Central memory CD4-positive, alpha-beta T cell (primary cell): ENCODE measurements at regions not wholly inside any gene's neighbourhood (a gene's known extent, or its start where the extent isn't known, plus 50 kb on each side); places are given as distances from the start of the nearest gene placed in this dataset.

Experiments
- DNase-seq: peaks from one replicate; pipeline ENCODE4 v3.0.0; 2022

DNA sequence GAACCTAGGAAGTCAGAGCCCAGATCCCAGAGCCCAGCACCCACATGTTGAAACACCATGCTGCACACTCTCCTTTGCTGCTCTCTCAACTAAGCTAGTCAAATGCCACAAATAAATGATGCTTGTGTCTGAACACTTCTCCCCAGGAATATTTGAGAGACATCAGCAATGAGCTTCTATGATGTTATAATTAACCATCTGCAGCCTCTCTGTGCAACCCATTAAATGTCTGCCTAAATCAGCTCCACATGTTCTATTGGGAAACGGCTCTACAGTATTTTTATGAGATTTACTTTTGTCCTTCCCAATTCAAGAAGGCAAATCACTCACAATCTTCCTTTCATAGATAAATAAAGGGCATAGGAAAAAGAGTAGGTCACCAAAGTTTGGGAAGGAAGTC lies 266.8 kb upstream of the PARD3B start:
- DNase-seq = no peak

DNA sequence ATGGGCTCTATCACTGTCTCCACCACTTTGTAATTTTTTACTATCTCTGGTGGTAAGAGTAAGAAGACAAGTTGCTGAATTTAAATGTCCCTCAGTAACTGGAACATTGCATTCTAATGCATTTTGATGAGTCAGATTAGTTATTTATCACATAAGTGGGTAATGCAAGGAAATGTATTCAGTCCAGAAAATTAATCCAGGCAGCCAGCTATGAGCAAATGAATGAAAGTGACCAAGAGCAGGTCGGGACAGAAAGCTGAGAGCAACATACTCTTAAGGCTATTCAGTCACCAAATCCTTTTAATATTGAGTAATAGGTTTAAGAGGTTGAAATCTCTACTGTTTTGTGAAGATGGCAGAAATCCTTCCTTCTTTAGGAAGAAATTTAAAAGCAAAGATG lies 265.5 kb upstream of the PARD3B start:
- DNase-seq = no peak

DNA sequence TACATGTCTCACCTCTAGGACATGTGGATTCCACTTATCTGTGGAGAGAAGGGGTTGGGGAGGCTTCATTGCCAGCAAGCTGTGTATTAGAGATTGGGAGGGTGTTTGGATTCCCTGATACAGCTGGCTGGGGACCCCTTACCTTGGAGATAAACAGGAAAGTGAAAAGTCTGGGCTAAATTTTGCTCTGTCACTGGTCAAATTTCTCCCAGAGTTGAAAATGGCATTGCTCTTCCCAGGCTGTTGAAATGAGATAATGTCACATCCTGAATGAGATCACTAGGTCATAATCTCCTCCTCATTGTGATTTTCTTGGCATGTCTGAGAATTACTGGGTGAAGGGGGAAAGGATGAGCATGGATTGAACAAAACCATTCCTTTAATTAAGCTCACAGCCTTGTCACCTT lies 265.0 kb upstream of the PARD3B start:
- no peak for DNase-seq

DNA sequence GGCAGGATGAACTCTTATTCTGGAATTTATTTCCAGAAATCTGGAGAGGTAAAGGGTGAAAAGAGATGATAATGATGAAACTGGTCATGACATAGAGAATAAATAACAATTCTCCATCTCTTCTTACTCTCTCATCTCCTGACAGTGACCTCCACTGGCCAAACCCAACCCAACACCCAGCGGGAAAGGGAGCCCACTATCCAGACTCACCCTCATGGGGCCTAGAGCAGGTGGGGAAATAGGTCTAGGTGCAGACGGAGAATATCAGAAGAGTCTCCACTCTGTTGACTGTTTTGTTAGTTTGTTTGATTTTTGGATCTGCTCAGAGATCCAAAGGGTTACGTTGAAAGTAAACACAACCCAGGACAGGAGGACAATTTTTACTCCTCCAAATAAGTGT lies 263.2 kb upstream of the PARD3B start:
- DNase-seq = no peak

DNA sequence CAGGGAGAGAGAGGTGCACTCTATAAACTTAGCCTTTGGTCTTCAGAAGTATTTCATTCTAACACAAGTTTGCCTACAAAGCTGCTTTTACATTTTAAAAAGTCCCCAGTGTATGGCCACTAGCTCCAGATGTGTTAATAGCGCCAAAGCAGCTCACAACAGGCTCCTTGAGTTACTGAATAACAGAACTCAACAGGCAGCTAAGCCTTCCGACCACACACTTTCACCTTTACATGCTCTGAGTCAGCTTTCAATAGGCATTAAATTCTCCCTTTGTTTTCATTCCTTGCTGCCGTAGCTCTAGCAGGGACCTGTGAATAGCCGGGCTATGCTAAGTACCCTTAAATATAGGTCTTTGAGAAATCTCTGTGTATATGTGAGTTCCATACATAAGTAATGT lies 262.8 kb upstream of the PARD3B start:
- no peak for DNase-seq

DNA sequence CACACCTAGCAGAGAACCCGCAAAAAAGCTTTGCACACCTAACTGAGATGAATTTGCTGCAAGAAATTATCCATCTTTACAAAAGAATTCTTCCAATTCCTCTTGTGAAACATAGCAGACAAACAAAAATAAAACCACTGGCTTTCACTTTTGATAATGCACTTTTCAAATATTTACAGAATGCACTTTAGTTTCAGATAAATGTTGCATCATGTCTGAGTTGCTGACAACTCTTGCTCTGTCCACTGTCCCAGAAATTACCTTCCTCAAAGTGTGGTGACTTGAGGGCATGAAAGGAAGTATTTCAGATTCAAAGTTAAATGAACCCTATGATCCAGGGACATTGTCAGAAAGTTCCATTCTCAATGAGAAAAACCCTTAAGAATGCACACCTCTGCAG lies 256.2 kb upstream of the PARD3B start:
- DNase-seq = no peak

DNA sequence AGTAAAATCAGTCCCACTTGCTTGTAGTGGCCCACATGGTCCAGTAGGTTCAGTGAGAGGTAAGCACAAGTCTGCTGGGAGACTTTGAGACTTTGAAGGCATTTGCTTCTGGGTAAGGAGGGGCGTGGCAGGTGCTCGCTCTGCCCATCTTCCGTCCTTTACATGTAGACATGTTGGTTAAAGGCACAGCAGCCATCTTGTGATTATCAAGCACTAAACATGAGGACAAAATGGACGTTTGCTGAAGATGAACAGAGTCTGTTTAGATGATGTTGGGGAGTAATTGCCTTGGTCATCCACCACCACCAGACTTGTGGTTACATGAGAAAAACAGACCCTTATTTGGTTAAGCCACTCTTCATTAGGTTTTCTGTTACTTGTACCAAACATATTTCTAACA lies 252.8 kb upstream of the PARD3B start:
- DNase-seq = no peak

DNA sequence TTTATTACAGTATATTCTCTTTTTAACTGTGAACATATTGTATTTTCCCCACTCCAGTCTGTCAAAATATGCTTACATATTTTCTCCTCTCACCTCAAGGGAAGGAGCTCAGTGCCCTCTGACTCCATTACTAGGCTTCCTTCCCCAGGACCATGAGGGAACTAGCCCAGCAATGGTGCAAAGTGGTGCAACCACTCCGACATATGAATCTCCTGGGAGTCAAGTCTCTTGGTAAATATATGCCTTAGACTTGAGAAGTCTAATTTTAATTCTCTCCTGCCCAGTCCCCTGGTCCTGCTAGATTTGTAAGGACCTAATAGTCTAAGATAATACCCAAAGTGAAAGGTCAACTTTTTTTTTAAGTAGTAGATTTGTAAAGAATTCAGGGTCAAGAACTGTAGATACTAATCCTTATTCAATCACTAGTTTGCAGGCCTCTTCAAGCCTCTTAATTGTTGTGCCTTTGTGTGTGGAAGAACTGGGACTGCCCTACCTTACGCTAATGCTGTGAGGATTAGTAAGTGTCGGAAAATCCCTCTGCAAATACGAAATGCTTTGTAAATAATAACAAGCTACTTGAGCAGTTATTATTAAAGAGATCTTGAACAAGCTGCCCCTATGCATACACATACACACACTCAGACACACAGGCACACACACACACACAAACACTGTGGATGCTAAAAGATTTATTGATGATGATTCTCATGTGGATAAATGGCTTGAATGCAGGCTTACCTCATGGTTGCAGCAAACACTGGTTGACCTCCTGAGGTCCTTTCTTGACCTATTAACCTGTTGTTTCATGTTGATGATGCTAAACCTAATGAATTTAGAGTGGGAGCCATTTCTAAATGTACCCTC lies 251.2 kb upstream of the PARD3B start:
- DNase-seq = no peak

DNA sequence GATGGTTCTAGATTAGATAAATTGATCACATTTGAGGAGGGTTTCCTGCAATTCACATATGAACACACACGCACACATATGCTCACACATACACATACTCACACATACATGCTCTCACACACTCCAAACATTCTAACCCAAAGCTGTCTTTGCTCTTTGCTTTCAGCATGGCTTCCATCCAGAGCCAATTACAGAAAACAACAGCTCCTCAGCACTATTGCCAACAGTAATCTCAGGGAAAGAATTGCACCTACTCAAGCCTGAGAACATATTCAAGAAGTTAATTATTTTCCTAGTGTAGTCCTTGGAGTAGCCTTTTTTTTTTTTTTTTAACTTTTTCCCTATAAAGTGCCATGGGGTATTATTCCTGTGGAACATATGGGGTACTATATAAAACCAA lies 246.9 kb upstream of the PARD3B start:
- DNase-seq = no peak

DNA sequence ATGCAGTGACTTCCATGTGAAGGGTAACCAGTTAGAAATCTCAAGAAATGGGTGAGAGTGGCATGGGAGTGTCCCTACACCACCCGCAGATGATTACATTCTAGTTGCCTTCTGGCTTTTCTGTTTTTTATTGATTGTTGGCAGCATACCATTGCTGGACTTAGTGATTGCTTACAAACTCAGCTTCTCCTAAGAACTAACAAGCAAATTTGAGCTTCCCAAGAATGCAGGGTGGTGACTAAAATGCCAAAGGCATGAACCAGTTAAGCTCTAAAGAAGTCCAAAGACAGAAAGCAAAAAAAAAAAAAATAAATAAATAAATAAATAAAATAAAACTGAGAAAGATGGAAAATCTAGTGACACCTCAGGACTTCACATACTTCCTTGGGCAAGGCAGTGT lies 245.5 kb upstream of the PARD3B start:
- DNase-seq = no peak

DNA sequence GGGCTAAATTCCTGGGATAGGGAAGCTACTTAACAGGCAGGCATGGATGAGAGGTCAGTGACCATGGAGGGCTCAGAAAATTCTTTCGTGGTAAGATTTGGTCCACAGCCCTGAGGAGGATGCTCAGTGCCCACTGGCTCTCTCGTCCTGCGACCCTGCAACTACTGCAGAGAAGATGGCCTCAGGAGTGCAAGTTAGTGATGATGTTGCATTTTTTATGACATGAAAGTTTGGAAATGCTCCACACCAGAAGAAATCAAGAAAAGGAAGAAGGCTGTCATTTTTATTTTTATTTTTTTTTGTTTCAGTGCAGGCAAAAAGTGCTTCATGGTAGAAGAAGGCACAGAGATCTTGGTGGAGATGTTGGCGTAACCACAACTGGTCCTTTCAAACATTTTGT lies 238.6 kb upstream of the PARD3B start:
- no peak for DNase-seq

DNA sequence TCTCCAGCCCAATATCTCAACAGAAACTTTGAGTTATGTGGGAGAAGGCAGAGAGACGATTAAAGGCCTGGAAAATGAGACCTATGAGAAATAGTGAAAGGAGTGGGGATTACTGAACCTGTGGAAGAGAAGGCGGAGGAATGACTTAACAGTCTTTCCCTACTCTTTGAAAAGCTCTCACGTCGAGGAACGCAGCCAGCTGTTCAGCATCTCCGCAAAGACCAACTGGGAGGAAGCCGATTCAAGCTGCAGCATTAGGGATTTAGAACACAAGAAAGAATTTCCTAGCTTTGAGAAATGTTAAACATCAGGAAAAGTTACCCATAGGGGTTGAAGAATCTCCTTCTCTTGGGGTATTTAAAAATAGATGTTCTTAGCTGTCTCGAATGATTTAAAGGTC lies 233.2 kb upstream of the PARD3B start:
- no peak for DNase-seq

DNA sequence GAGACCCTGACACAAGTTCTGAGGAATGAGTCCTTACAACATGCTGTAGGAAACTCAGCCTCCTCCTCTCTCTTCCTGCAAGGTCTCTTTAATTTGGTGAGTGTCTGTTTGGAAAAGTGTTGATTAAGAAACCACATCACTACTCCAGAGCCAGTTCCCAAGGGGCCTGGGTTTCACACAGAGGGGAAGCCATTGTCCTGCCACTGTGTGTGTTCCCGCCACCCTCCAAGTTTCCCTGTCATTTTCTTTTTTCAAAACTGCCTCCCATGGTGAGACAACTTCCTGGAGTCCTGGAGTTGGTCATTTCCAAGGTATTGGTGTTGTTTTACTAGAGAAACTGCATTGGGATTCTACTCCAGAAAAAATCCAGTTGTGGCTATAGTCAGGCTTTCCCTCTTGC lies 232.0 kb upstream of the PARD3B start:
- no peak for DNase-seq

DNA sequence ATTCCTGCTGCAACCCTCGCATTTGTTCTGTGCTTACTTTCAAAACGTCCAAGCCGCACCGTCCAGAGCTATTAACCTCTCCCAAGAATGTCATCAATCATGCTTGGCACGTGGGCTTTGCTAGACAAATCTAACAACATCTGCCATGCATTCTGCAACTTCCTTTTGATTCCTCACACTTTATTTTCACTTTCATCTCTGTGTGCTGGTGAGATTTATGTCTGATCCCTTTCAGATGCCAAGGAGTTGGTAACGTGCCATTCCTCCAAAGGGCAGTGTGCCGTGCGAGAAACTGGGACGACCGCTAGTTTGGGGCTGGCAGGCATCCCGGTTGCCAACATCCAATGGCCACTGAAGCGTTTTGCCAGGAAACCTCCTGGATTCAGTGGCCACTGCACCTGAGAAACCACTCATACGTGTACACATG lies 230.0 kb upstream of the PARD3B start:
- no peak for DNase-seq

DNA sequence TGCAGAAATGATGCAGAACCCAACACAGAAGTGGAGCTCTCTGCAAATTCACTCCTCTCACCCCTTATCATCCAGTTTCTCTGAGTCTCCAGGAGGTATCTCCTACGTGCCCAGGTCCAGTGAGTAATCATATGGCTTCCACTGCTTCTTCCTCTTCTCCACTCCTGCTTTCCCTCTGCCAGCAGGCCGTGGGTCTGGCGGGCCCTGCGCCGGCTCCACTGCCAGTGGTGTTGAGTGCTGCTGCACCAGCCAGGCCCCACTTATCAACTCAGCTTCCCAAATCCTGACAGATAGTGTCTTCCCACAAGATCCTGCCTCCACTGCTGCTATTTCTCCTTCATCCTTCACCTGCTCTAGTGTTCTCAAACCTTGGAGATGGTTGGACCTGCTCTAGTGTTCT lies 227.6 kb upstream of the PARD3B start:
- DNase-seq = no peak

DNA sequence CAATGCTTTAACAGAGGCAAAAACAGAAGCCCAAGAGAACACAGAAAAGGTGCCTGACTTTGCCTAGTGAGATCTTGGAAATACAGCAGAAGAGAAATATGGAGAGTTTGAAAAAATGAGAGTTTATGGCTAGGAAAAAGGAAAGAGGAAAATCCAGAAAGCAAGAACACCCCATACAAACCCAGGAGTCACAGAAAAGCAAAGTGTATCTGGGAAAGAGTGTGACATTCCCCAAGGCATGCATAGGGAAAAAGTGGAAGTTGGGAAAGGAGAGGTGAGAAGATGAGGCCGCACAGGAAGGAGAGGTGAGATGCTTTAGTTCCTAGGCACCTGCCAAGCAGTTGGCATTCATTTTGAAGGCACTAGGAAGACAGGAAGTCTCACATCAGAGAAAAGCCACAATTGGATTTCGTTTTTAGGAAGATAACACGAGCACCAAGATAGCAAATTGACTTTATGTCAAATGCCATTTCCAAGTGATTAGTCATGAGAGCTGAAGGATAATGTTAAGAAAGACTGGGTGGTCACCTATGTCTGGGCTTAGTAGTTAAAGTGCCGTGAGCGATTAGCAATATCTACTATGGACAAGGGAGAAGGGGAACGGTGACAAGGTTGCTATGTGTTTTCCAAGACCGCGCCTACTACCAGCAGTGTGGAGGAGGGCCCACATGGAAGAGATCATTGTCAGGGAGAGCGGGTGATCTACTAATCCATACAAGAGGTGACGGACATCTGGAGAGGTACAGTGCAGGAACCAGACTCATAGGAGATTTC lies 224.1 kb upstream of the PARD3B start:
- DNase-seq = no peak

DNA sequence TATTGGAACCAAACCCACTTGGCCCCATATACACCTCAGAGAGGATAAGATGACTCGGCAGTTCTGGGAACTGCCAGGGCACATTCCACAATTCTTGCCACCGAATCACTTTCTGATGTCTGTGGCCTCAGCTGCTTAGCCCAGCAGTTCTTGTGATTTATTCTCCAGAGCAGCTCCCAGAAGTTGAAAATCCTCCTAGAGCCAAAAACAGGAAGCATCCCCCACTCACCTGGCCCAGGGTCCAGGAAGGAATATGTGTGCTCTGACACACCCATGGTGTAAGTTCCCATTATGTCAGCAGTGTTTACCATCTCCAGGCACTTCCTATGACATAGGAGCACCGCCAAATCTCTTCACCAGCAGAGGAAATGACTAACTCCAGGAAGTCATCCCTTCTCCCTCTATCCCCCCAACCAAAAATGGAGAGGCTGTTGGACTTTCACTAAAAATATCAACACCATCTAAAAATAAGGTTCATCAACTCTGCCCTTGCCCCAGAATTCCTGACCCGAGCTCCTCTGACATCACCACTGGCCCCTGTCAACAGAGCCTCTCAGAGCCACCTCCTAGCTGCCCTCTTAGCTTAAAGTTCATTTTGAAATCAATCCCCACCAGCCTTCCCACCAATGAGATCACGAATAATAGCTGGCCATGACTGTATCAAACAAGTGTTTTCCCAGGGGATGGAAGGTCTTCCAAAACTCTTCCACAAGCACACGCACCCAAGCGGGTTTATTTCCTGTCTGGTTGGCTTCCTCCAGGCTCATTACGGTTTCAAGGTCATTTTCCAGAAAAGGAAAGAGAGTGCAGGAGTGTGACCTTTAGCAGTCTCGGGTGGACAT lies 223.1 kb upstream of the PARD3B start:
- no peak for DNase-seq

DNA sequence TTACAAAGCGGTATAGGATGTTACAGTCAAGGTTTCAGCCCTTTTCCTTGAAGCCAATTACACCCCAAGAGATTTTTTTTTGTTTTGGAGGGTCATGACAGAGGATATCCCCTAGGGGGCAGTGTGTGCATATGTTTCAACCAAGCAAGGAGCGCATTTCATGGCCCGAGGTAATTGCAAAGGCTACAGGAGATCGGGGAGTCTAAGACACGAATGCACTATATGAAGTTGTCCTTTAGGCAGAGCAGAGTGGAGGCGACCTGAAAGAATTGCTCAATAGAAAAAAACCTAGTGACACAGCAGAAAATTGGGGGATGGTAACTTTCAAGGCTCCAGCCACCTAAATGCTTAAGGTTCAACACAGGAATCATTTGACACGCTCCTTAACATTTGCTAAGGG lies 219.8 kb upstream of the PARD3B start:
- DNase-seq = peak; percentile 52

DNA sequence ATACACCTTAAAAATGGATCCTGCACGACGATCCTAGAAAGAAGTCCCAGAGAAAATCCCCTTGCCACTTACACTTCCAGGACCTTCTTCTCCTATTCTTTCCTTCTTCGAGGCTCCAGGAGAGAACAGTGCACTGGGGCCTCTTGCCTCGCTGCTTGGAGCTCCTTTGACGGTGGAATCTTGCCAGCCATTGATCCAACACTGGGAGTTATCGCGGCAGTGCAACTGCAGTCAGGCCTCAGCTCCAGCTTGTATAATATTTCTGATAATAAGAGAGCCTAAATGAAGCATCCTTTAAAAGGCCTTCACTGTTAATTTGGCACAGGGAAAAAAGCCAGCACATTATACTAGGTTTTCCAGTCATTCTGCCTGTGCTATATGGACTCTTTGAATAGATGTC lies 216.9 kb upstream of the PARD3B start:
- DNase-seq = no peak

DNA sequence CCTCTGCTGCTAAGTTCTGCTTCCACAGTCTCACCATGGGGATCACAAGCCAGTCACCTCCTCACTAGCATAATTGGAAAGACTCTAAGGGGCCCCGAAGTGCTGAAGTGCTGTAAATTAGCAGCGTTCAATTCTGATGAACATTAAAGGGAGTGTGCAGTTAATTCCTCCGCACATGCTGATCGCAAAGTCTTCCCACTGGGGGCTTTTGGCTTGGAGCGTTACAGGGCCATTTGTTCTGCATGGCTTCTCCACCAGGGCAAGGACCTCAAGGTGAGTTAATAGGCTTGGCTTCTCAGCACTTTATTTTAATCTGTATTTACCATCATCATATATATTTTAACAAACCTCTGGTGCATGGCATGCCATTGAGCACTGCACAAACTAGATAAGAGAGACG lies 216.3 kb upstream of the PARD3B start:
- DNase-seq = no peak

DNA sequence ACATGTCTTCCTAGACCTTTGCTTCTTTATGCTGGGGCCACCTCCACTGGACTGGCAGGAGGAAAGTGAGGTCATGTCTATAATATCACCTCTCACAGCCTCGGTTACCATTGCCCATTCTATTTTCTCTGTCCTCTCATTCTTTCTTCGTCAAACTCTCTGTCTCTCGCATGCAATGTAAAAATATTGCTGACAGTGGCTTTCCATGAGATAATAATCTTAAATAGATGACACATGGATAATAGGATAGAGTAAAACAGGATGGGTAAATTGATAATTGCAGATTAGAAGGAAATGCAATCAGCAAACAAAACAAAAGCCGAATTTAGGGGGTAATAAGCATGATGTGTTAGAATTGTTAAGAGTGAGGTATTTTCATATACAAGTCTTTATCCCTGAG lies 215.7 kb upstream of the PARD3B start:
- DNase-seq = no peak

DNA sequence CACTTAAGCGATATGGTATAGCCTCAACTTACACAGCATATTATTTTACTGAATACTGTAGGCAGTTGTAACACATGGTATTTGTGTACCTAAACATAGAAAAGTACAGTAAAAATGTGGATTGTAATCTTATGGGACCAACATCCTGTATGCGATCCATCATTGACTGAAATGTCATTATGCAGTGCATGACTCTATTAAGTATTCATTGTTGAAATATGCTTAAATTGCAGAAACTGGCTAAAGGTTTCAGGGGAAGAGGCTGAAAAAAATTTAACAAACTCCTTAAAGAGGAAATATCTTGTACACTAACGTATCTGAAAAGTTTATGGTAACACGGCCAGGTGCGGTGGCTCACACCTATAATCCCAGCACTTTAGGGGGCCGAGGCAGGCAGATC lies 214.1 kb upstream of the PARD3B start:
- no peak for DNase-seq

DNA sequence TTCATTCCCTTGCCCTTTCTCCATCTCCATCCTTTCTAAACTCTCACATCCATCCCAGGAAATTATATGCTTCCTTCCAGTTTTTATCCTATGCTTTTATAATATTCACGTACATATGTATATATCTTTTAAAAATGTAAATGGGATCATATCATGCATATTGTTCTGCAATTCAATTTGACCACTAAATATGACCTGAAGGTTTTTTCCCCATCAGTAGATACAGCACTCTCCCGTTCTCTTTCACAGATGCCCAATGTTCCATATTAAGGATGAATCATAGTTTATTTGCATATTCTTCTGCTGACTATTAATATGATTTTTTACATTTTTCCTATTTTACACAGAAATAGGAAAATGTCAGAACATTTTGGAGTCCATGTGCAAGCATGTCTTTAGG lies 213.3 kb upstream of the PARD3B start:
- no peak for DNase-seq

DNA sequence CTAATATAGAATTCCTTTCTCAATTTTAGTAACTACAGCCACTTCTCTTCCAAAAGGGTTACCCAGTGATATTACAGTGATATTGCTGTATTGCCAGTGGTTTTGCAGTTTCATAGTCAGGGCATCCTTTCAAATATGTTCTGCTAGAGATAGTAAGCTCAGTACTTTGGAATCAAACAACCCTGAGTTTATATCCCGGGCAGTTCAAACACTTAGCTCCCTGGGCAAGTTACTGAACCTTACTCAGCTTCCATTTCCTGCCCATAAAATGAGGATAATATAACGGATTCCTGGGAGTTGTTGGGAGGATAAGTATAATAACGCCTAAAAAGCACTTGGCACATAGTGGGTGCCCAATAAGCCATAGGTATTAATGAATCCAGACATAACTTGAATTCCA lies 212.6 kb upstream of the PARD3B start:
- no peak for DNase-seq
